ENCODE measurements at regions not wholly inside any gene's neighbourhood (a gene's known extent, or its start where the extent isn't known, plus 50 kb on each side); places are given as distances from the start of the nearest gene placed in this dataset.

DNA sequence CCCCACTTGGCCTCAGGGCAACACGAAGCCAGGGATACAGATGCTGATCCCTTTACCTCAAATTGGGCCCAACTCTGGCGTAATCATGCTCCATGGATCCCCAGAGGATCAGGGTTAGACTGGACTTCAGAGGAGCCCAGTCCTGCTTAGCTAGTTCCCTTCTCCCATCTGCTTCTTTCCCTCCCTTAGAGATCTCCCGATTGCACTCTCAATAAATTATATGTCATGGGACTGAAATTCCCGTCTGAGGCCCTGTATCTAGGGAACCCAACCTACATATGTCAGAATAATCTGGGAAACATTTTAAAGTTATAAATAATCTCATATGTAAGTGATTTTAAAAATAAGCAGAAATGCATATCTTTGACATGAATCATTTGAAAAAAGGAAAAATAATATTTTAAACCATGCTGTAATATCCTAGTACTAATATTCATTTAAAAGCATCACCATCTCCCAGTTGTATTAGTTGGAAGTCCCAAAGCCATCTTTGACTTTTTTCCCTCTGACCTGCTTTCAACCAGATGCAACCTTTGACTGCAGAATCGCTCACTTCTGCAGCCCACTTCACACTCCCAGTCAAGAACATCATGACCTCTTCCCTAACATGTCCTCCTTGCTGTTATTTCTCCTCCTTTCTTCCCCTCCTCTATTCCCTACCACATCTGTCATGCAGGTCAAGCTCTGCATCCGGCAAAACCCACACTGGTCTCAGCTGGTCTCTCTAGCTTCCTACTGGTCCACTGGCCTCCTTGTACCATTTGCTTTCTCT, 393.6 kb downstream of the BTBD3 start:
- no peak overlapping the region for H3K4me3 ChIP-seq (ENCODE audit: low read length)
- TF ChIP-seq, protein P1, sequence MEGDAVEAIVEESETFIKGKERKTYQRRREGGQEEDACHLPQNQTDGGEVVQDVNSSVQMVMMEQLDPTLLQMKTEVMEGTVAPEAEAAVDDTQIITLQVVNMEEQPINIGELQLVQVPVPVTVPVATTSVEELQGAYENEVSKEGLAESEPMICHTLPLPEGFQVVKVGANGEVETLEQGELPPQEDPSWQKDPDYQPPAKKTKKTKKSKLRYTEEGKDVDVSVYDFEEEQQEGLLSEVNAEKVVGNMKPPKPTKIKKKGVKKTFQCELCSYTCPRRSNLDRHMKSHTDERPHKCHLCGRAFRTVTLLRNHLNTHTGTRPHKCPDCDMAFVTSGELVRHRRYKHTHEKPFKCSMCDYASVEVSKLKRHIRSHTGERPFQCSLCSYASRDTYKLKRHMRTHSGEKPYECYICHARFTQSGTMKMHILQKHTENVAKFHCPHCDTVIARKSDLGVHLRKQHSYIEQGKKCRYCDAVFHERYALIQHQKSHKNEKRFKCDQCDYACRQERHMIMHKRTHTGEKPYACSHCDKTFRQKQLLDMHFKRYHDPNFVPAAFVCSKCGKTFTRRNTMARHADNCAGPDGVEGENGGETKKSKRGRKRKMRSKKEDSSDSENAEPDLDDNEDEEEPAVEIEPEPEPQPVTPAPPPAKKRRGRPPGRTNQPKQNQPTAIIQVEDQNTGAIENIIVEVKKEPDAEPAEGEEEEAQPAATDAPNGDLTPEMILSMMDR (conservative IDR thresholded peaks at IDR 0.05; ENCODE audit: low read depth, low read length) = no peak
- DNase-seq (ENCODE audit: low read depth) = no peak

DNA sequence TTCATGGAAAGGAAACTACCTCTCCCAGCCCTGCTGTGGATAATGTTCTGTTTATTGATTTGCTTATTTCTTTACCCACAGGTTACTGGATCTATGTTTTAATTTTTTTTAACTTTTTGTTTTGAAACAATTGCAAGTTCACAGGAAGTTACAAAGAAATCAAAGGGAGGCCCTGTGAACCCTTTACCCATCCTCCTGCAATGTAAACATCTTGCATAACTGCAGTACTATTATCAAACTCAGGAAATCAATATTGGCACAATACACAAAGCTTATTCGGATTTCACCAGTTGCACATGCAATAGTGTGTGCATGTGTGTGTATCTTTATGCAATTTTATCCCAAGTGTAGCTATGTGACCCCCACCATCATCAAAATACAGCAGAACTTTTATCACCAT, 398.0 kb downstream of the BTBD3 start:
- no peak for DNase-seq (ENCODE audit: low read depth)
- TF ChIP-seq, protein P1 (conservative IDR thresholded peaks at IDR 0.05; ENCODE audit: low read depth, low read length) = no peak
- no peak overlapping the region for H3K4me3 ChIP-seq (ENCODE audit: low read length)

DNA sequence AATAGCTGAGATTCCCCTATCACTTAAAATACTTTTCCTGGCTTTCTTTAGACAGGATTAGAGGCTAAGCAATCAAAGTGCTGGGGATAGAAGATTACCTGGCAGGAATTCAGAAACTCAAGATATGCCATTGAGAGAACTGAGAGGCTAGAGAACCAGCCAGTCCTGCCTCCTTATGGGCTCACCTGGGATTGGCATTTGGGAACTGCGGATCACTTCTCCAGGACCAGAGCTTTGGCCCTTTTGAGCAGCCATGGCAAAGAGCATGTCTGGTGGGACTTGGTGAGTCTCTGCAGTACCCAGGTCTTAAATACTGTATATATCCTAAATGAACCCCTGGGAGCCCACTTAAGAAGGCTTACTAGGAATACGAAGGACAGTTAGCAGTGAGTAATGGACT, 399.1 kb downstream of the BTBD3 start:
- TF ChIP-seq, protein P1 (conservative IDR thresholded peaks at IDR 0.05; ENCODE audit: low read depth, low read length) = no peak
- H3K4me3 ChIP-seq (ENCODE audit: low read length) = no peak overlapping the region
- no peak for DNase-seq (ENCODE audit: low read depth)

DNA sequence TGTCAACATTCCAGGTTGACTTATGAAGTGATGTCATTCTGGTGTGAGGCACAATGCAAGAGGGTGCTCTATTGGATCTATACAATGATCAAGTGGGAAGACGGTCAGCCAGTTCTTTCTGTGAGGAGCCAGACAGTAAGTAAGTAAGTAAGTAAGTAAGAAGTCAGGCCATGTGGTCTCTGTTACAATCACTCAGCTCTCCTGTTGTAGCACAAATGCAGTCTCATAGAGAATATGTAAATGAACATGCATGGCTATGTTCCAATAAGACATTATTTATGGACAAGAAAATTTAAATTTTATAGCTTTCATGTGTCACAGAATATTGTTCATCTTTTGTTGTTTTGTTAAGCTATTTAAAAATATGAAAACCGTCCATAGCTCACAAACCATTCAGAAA, 399.7 kb downstream of the BTBD3 start:
- DNase-seq (ENCODE audit: low read depth) = no peak
- no peak overlapping the region for H3K4me3 ChIP-seq (ENCODE audit: low read length)
- TF ChIP-seq, protein P1 (conservative IDR thresholded peaks at IDR 0.05; ENCODE audit: low read depth, low read length) = no peak

DNA sequence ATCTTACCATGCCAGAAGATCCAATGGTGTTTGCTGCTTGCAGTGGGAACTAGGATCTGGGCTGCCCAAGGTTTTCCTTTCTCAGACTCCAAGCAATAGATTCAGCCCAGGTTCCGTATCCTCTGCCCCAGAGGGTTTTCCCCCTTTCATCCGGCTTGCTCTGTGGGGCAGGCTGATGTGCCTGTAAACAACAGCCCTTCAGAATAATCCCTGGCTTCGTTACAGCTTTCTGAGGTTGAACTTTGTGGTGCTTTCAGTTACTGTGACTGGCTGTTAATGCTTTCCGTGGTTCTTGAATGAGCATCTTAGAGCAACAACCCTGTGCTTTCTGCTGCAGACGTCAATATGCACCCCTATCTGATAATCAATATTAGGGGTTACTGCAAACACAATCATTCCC, 400.4 kb downstream of the BTBD3 start:
- DNase-seq (ENCODE audit: low read depth) = no peak
- no peak overlapping the region for H3K4me3 ChIP-seq (ENCODE audit: low read length)
- TF ChIP-seq, protein P1 (conservative IDR thresholded peaks at IDR 0.05; ENCODE audit: low read depth, low read length) = no peak

DNA sequence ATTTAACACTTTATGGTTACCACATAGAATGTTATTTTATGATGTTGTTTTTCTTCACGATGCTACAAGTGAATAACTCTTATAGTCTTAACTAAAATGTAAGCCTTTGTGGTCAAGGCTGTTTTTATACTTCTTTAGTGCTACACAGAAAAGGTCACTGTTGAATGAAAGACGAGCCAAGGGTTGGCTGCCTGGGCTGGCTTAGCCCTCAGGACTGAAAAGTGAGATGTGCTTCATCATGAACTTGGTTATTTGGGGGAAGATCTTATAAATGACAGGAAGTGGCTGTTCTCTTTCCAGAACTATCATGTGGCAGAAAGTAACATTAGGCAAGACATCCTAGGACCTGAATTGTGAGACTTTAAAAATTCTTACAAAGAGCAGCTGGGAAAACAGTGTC, 404.0 kb downstream of the BTBD3 start:
- TF ChIP-seq, protein P1 (conservative IDR thresholded peaks at IDR 0.05; ENCODE audit: low read depth, low read length) = no peak
- H3K4me3 ChIP-seq (ENCODE audit: low read length) = no peak overlapping the region
- no peak for DNase-seq (ENCODE audit: low read depth)

DNA sequence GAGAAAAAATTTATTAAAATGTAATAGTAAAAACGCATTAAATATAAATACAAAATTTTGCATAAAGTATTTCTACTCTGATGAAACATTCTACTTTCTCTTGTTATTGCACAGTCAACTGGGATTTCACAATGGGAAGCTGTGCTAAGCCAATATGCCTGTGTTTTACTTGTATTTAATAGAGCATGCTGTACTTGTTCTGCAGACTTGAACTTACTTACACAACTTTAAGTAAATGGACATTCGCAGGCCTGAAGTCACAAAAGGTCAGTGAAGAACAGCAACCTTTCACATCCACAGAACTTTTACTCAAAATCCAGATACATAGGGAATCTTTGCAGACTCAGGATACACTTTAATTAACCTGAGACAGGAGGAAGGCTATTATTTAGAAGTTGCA, 409.5 kb downstream of the BTBD3 start:
- DNase-seq (ENCODE audit: low read depth) = no peak

More for the DNA sequence above, 409.5 kb downstream of the BTBD3 start:
- H3K4me3 ChIP-seq (ENCODE audit: low read length) = no peak overlapping the region
- TF ChIP-seq, protein P1 (conservative IDR thresholded peaks at IDR 0.05; ENCODE audit: low read depth, low read length) = no peak
